Heart left ventricle (tissue), 16 donors: ENCODE measurements at regions not wholly inside any gene's neighbourhood (a gene's known extent, or its start where the extent isn't known, plus 50 kb on each side); places are given as distances from the start of the nearest gene placed in this dataset.

ENCODE experiments used
- ATAC-seq, 4 donors: fragments of 200-7000 bp; cut with Tn5 transposase; one replicate each; pipeline ENCODE4 v1.9.1; 2020 to 2022; ENCODE audit warnings: moderate library complexity in 4 of 4, mild to moderate bottlenecking in 3 of 4, moderate number of reproducible peaks in 1 of 4
- DNase-seq, 5 donors: peaks; one replicate each; pipeline ENCODE4 v3.0.0-alpha.2; 2020
- H3K27ac ChIP-seq, 12 donors: fragments of 200-600 bp; sonication (generic) in 4 of 12; one replicate each; pipeline versions ENCODE4 v1.5.0 to v1.8.0; 2016 to 2022; ENCODE audit warnings: mild to moderate bottlenecking in 2 of 12
- H3K27me3 ChIP-seq, 9 donors: fragments of 200-600 bp; sonication (generic) in 2 of 9; one replicate each; pipeline versions ENCODE4 v1.5.1 to v1.8.0; 2016 to 2022; ENCODE audit warnings: mild to moderate bottlenecking in 3 of 9
- H3K36me3 ChIP-seq, 9 donors: fragments of 200-600 bp; sonication (generic) in 2 of 9; one replicate each; pipeline versions ENCODE4 v1.5.0 to v1.8.0; 2018 to 2022; ENCODE audit warnings: mild to moderate bottlenecking in 2 of 9
- H3K4me1 ChIP-seq, 12 donors: fragments of 200-600 bp; sonication (generic) in 4 of 12; one replicate each; pipeline versions ENCODE4 v1.5.0 to v1.8.0; 2016 to 2022; ENCODE audit warnings: mild to moderate bottlenecking in 3 of 12
- H3K4me3 ChIP-seq, 12 donors: fragments of 200-600 bp; sonication (generic) in 4 of 12; one replicate each; pipeline versions ENCODE4 v1.5.0 to v1.8.0; 2017 to 2022; ENCODE audit warnings: mild to moderate bottlenecking in 9 of 12, moderate library complexity in 4 of 12
- H3K9me3 ChIP-seq, 12 donors: fragments of 200-600 bp; sonication (generic) in 4 of 12; one replicate each; pipeline versions ENCODE4 v1.5.0 to v1.8.0; 2016 to 2022; ENCODE audit warnings: mild to moderate bottlenecking in 1 of 12
- POLR2A ChIP-seq, 2 donors: fragments of 450-650 bp; IDR thresholded peaks; one replicate each; pipeline ENCODE4 v1.6.1; 2017; ENCODE audit warnings: antibody characterized with exemption in 2 of 2, mild to moderate bottlenecking in 2 of 2, moderate library complexity in 2 of 2
- WGBS, 4 donors: extraction: QIAGEN DNeasy Blood & Tissue Kit in 2 of 4; methylation state at CpG; one replicate each; pipeline versions ENCODE4 v1.1.5 to v1.1.7; 2013 to 2018; 5-methylcytosine and 5-hydroxymethylcytosine counted together
- intact Hi-C, 10 donors: fragments of 100-400 bp; cut with DNase I; formaldehyde crosslinking; loops; one replicate each; pipeline versions ENCODE4 v1.11.1 to v1.14.2; 2022
- TF ChIP-seq, protein P1 (sequence below), 12 donors: fragments of 200-600 bp; sonication (generic) in 4 of 12; IDR thresholded peaks; one replicate each; pipeline versions ENCODE4 v1.5.0 to v1.8.0; 2018 to 2022; ENCODE audit warnings: antibody characterized with exemption in 12 of 12, mild to moderate bottlenecking in 5 of 12
- donor health status: ischemic (EF 13 %, LVEDD 7.1; RV severe dilation, severe dysfunction).
- donor health status: healthy with polysubstance abuse.
- donor health status: DM: no; HTN: yes; CAD: no.
- donor health status: DM: no; HTN: no; CAD: no.
- donor health status: ischemic (EF 25% LVEDD 6.9; RV normal size, moderate dysfunction).
- donor health status: ischemic (EF 25% LVEDD 5.7; RV mildly dilated, moderate dysfunction).
- donor health status: healthy.
- donor health status: DM: yes; HTN: yes; CAD: no.
- donor health status: ischemic (EF 35%, LVEDD 5.7; RV mildly dilated, moderate dysfunction).
- donor health status: nonischemic (EF 11% LVEDD 7.7; RV severe dilation, severe dysfunction).
- donor health status: DM: yes; HTN: yes; CAD: no.
- donor health status: PGD.
- donor health status: ischemic (EF 29% LVEDD 5.4; RV normal size, mild dysfunction).
- donor health status: nonischemic (EF 23%, LVEDD 6.1; RV moderate dilation, normal function).

DNA sequence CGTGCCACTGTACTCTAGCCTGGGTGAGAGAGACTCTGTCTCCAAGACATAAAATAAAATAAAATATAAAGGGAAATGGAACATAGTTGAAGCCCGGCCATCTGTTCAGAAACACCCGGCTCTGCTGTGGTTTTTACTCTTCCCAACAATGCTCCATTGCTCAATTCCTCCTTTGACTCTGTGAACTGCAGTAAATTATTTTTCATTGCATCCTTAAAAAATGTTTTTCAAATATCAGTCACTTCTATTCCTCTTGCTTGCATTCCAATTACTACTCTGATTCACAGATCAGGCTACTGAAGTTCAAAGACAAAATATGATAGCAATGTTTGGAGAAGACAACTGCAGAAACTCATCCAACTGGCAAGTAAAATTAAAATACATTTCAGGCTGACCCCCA lies 983.0 kb downstream of the SORCS1 start:
- Histone ChIP-seq H3K27me3 (peaks cover 0 to 3% (median 0%) of the 10 kb centered on the region in 9 donors), H3K27ac (no peak overlapping the region), H3K9me3 (no peaks in the 10 kb centered on the region), H3K36me3 (no peaks in the 10 kb centered on the region), H3K4me3 (no peak overlapping the region), H3K4me1 (no peaks in the 10 kb centered on the region)
- intact Hi-C loops = loop anchor here in 2 of 10 donors (2.0 to 10.0 kb wide), 2 partner anchors 21 to 227 kb away; no protein-coding TSS in a partner anchor
- no peak for DNase-seq
- ATAC-seq = no peak
- no peak for TF ChIP-seq POLR2A (IDR thresholded peaks at IDR 0.05)
- TF ChIP-seq, protein P1, sequence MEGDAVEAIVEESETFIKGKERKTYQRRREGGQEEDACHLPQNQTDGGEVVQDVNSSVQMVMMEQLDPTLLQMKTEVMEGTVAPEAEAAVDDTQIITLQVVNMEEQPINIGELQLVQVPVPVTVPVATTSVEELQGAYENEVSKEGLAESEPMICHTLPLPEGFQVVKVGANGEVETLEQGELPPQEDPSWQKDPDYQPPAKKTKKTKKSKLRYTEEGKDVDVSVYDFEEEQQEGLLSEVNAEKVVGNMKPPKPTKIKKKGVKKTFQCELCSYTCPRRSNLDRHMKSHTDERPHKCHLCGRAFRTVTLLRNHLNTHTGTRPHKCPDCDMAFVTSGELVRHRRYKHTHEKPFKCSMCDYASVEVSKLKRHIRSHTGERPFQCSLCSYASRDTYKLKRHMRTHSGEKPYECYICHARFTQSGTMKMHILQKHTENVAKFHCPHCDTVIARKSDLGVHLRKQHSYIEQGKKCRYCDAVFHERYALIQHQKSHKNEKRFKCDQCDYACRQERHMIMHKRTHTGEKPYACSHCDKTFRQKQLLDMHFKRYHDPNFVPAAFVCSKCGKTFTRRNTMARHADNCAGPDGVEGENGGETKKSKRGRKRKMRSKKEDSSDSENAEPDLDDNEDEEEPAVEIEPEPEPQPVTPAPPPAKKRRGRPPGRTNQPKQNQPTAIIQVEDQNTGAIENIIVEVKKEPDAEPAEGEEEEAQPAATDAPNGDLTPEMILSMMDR (IDR thresholded peaks at IDR 0.05) = no peak
- WGBS, 4 donors = 73 to 84% (median 77%) methylated on average over 3 of the region's 3 CpGs

DNA sequence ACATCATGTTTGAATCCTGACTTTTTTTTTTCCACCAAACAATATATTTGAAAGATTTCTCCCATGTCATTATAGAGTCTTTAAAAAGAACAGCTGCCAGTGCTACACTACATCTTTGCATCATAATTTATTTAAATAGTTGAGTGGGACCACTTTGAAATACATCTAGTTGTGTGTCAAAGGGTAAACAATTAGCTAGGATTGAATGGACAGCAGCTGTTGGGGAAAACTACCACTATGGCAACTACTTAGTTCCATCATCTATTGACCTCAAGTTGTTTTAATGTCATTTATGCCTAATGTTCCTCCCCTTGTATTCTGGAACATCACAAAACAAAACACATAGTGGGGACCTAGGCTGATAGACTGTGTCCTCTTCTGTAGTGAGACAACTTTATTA lies 985.1 kb downstream of the SORCS1 start:
- no peaks in the 10 kb centered on the region for H3K4me1 ChIP-seq
- intact Hi-C loops = loop anchor here in 6 of 10 donors (5.0 to 10.0 kb wide), 4 partner anchors 95 to 1115 kb away; no protein-coding TSS in a partner anchor
- TF ChIP-seq, protein P1 (IDR thresholded peaks at IDR 0.05) = no peak
- no peak overlapping the region for H3K4me3 ChIP-seq
- no peaks in the 10 kb centered on the region for H3K9me3 ChIP-seq
- no peak for DNase-seq
- H3K27ac ChIP-seq = no peak overlapping the region
- ATAC-seq = no peak
- no peaks in the 10 kb centered on the region for H3K36me3 ChIP-seq
- peaks cover 0 to 3% (median 0%) of the 10 kb centered on the region in 9 donors for H3K27me3 ChIP-seq

DNA sequence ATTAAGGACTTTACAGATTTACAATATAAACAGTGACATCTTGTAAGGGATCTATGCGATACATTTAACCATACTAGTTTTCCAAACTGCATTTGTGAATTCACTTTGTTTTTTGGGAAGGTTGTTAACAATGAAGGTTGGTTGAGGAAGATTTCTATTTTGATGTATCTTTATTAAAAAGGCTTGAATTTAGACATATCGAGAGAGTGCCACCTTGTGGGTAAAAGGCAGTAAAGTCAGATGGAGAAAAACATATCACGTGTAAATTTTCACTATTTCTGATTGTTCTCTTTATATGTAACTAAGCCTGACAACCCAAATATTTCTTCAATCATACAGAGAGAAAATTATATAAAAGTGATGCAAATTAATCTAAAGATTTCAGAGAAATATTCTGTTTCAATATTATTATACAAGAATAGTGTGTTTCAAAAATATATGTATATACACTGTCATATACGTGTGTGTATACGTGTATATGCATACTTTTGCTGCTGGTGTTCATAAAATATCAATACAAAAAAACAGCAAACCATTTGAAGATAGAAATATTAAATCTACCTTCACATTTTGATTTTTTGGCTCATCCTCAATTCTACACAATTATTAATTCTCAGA lies 988.6 kb downstream of the SORCS1 start:
- H3K27me3 ChIP-seq = no peaks in the 10 kb centered on the region
- no peak overlapping the region for H3K4me3 ChIP-seq
- no peak overlapping the region for H3K27ac ChIP-seq
- H3K9me3 ChIP-seq = no peaks in the 10 kb centered on the region
- no peak for TF ChIP-seq POLR2A (IDR thresholded peaks at IDR 0.05)
- TF ChIP-seq, protein P1 (IDR thresholded peaks at IDR 0.05) = peak in 11 of 12 donors; percentile 16 to 59 (median 35)
- H3K36me3 ChIP-seq = no peaks in the 10 kb centered on the region
- H3K4me1 ChIP-seq = no peaks in the 10 kb centered on the region
- WGBS, 4 donors = 51 to 57% (median 52%) methylated on average over 5 of the region's 5 CpGs
- DNase-seq (no peak), ATAC-seq (no peak)
- intact Hi-C loops = loop anchor here in 8 of 10 donors (2.0 to 10.0 kb wide), 5 partner anchors 99 to 1111 kb away; no protein-coding TSS in a partner anchor

DNA sequence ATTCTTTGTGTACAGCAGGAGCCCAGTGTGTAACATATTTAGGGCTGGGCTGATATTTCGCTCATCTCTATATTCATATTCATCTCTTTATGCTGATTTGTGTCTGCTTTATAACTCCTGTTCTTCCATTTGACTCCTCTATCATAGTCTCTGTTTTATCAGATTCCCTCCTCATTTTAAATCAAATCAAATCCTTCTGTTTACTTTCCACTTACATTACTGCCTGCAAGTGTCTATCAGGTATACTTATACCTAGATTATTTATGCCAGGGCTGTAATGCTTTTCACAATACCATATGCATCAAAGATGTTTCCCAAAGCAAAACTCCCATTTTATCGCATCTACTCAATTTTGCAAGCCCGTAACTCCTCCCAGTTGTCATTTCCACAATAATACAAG lies 990.7 kb downstream of the SORCS1 start:
- no peak for DNase-seq
- TF ChIP-seq, protein P1 (IDR thresholded peaks at IDR 0.05) = no peak
- no peak for TF ChIP-seq POLR2A (IDR thresholded peaks at IDR 0.05)
- Histone ChIP-seq H3K27ac (no peak overlapping the region), H3K4me3 (no peak overlapping the region), H3K4me1 (no peaks in the 10 kb centered on the region), H3K27me3 (no peaks in the 10 kb centered on the region), H3K36me3 (no peaks in the 10 kb centered on the region), H3K9me3 (no peaks in the 10 kb centered on the region)
- intact Hi-C loops = loop anchor here in 6 of 10 donors (2.0 to 10.0 kb wide), 5 partner anchors 101 to 1112 kb away; no protein-coding TSS in a partner anchor
- no peak for ATAC-seq
- 86 to 92% (median 87%) methylated on average over 3 of the region's 3 CpGs for WGBS, 4 donors
